Endothelial cell of umbilical vein (primary cell): ENCODE measurements at regions not wholly inside any gene's neighbourhood (a gene's known extent, or its start where the extent isn't known, plus 50 kb on each side); places are given as distances from the start of the nearest gene placed in this dataset.

Experiments used
- BruUV-seq: library from RNA; stranded (reverse); fragments of 400-500 nt; replicated peaks from 2 replicates; lab custom pipeline; 2021; lab: Mats Ljungman, UMichigan
- CTCF ChIA-PET: fragments of 300-600, 350-600 bp; sonication (Branson Sonifier 250); formaldehyde crosslinking; loops from one replicate; lab custom pipeline; 2021; ENCODE audit warnings: antibody characterized with exemption, inconsistent platforms; lab: Charles Lee
- POLR2A ChIA-PET: fragments of 300-600, 350-600 bp; sonication (Branson Sonifier 250); formaldehyde crosslinking; loops from one replicate; lab custom pipeline; 2021; ENCODE audit warnings: antibody characterized with exemption, inconsistent platforms; lab: Charles Lee
- DNase-seq: peaks from one replicate; pipeline ENCODE4 v3.0.0-alpha.2; 2011; ENCODE audit warnings: low read depth, low spot score
- FAIRE-seq: peaks from 2 replicates; lab custom pipeline; 2011; peaks lifted over from hg19 to GRCh38; lab: Jason Lieb, UNC
- H2AFZ ChIP-seq: 2 replicates; pipeline ENCODE4 v1.6.0; 2012; ENCODE audit warnings: low read depth, low read length, control low read depth, inconsistent platforms
- H3K27ac ChIP-seq: 2 replicates; pipeline ENCODE4 v1.5.1; 2011; ENCODE audit warnings: low read depth, mild to moderate bottlenecking, control low read depth, low read length, moderate library complexity; ENCODE audit not compliant: insufficient read depth
- H3K27me3 ChIP-seq, 2 experiments: 2 replicates each; pipeline versions ENCODE4 v1.6.0 to v1.6.1; 2011; ENCODE audit warnings: low read length in 2 of 2, mixed read lengths in 1 of 2; ENCODE audit not compliant: control insufficient read depth in 2 of 2, insufficient read depth in 2 of 2
- H3K36me3 ChIP-seq, 2 experiments: 2 replicates in 1 of 2; 3 replicates in 1 of 2; pipeline ENCODE4 v1.5.1; 2011; ENCODE audit warnings: low read length in 2 of 2, mild to moderate bottlenecking in 1 of 2, moderate library complexity in 1 of 2; ENCODE audit not compliant: control insufficient read depth in 2 of 2, insufficient read depth in 2 of 2; ENCODE audit errors: extremely low read depth in 1 of 2
- H3K4me1 ChIP-seq: 3 replicates; pipeline ENCODE4 v1.5.1; 2011; ENCODE audit warnings: mild to moderate bottlenecking, low read length; ENCODE audit not compliant: control insufficient read depth, insufficient read depth; ENCODE audit errors: extremely low read depth
- H3K4me2 ChIP-seq: 2 replicates; pipeline ENCODE4 v1.6.1; 2011; ENCODE audit warnings: low read length, control low read depth, mixed read lengths; ENCODE audit not compliant: insufficient read depth
- H3K4me3 ChIP-seq, 3 experiments: fragments of 200-600 bp in 1 of 3; sonication (generic), shearing (Covaris generic) in 1 of 3; replicated peaks in 1 of 3; 2 replicates each; pipeline ENCODE4 v1.5.1; 2011 to 2016; ENCODE audit warnings: control low read depth in 3 of 3, low read length in 3 of 3, mild to moderate bottlenecking in 2 of 3, inconsistent platforms in 1 of 3, low read depth in 1 of 3, moderate library complexity in 1 of 3; ENCODE audit not compliant: insufficient read depth in 1 of 3
- H3K79me2 ChIP-seq: 2 replicates; pipeline ENCODE4 v1.6.0; 2012; ENCODE audit warnings: low read length, inconsistent platforms; ENCODE audit not compliant: control insufficient read depth, insufficient read depth
- H3K9ac ChIP-seq: replicated peaks from 2 replicates; pipeline ENCODE3; 2011; ENCODE audit warnings: low read length, control low read depth; ENCODE audit not compliant: insufficient read depth; ENCODE audit errors: extremely low read depth
- H3K9me1 ChIP-seq: replicated peaks from 3 replicates; pipeline ENCODE4 v1.6.0; 2011; ENCODE audit warnings: mild to moderate bottlenecking, low read length; ENCODE audit not compliant: control insufficient read depth, insufficient read depth; ENCODE audit errors: extremely low read depth
- H3K9me3 ChIP-seq: replicated peaks from 2 replicates; pipeline ENCODE4 v1.5.1; 2012; ENCODE audit warnings: low read length, inconsistent platforms; ENCODE audit not compliant: control insufficient read depth, insufficient read depth
- H4K20me1 ChIP-seq: replicated peaks from 2 replicates; pipeline ENCODE3; 2011; ENCODE audit warnings: mild to moderate bottlenecking, low read length; ENCODE audit not compliant: control insufficient read depth, insufficient read depth; ENCODE audit errors: extremely low read depth
- CTCF ChIP-seq, 2 donors: IDR thresholded peaks; 1 replicate in 1 of 2; 2 replicates in 1 of 2; pipeline ENCODE4 v1.5.1; 2011; ENCODE audit warnings: low read length in 2 of 2, mild to moderate bottlenecking in 2 of 2, moderate library complexity in 2 of 2, control low read depth in 1 of 2, inconsistent platforms in 1 of 2, low read depth in 1 of 2; ENCODE audit not compliant: insufficient read depth in 1 of 2; ENCODE audit errors: extremely low read depth in 1 of 2
- FOS ChIP-seq: IDR thresholded peaks from 2 replicates; pipeline ENCODE4 v1.6.1; 2011; ENCODE audit warnings: mild to moderate bottlenecking, low read length, moderate library complexity, borderline replicate concordance; ENCODE audit not compliant: insufficient read depth
- GATA2 ChIP-seq: IDR thresholded peaks from 2 replicates; pipeline ENCODE4 v1.7.0; 2011; ENCODE audit warnings: low read depth, mild to moderate bottlenecking, moderate library complexity, mixed read lengths, low read length; ENCODE audit not compliant: insufficient read length, insufficient read depth
- JUN ChIP-seq: IDR thresholded peaks from 2 replicates; pipeline ENCODE4 v1.6.1; 2011; ENCODE audit warnings: borderline replicate concordance, low read depth; ENCODE audit not compliant: insufficient read length, insufficient read depth
- MAX ChIP-seq: IDR thresholded peaks from 2 replicates; pipeline ENCODE4 v1.6.1; 2011; ENCODE audit not compliant: insufficient read depth, insufficient read length
- POLR2AphosphoS5 ChIP-seq: IDR thresholded peaks from 2 replicates; pipeline ENCODE4 v1.6.1; 2012; ENCODE audit warnings: low read depth, mild to moderate bottlenecking, control low read depth, low read length, moderate library complexity; ENCODE audit not compliant: insufficient read depth
- dilution Hi-C: fragments of 300-500 bp; cut with MboI; formaldehyde crosslinking; loops from one replicate; pipeline ENCODE4 v1.15.0; 2019; ENCODE audit warnings: low sequenced_read_pairs; ENCODE audit not compliant: extremely low pct_ligation_motif_present
- intact Hi-C: fragments of 100-400 bp; cut with micrococcal nuclease; formaldehyde crosslinking; loops from one replicate; pipeline ENCODE4 v1.10.0; 2022

- Histone ChIP-seq H3K9ac (no peak overlapping the region), H3K79me2 (no peaks in the 10 kb centered on the region), H2AFZ (no peak overlapping the region), H3K9me1 (no peaks in the 10 kb centered on the region), H3K9me3 (no peaks in the 10 kb centered on the region), H3K4me1 (no peaks in the 10 kb centered on the region), H3K4me2 (no peak overlapping the region), H4K20me1 (no peaks in the 10 kb centered on the region), H3K36me3 (no peaks in the 10 kb centered on the region), H3K27ac (no peak overlapping the region), H3K4me3 (no peak overlapping the region), H3K27me3 (no peaks in the 10 kb centered on the region)
- FAIRE-seq (no peak), DNase-seq (no peak)
- POLR2A ChIA-PET: no interaction called here
- dilution Hi-C loops: no loop called here
- no TSS peak for BruUV-seq
- CTCF ChIA-PET: no interaction called here
- TF ChIP-seq CTCF (IDR thresholded peaks at IDR 0.05; ENCODE audit: extremely low read depth in 1 of 2, insufficient read depth in 1 of 2, low read depth in 1 of 2, low read length in 2 of 2) (no peak), MAX (no peak), POLR2AphosphoS5 (no peak), FOS (no peak), JUN (no peak)
- intact Hi-C loops: no loop called here
Measured at GRCh38 chr20:48186915-48187314, 401.6 kb upstream of the SULF2 start.

GRCh38 chr20:48186447-48186846 is 401.2 kb upstream of the SULF2 start:
- TF ChIP-seq MAX (no peak), GATA2 (no peak), JUN (no peak), POLR2AphosphoS5 (no peak), FOS (no peak), CTCF (IDR thresholded peaks at IDR 0.05; ENCODE audit: extremely low read depth in 1 of 2, insufficient read depth in 1 of 2, low read depth in 1 of 2, low read length in 2 of 2) (no peak)
- Histone ChIP-seq H3K4me2 (no peak overlapping the region), H3K27ac (no peak overlapping the region), H3K9ac (no peak overlapping the region), H3K79me2 (no peaks in the 10 kb centered on the region), H3K9me3 (no peaks in the 10 kb centered on the region), H3K4me3 (no peak overlapping the region), H3K27me3 (no peaks in the 10 kb centered on the region), H2AFZ (no peak overlapping the region), H4K20me1 (no peaks in the 10 kb centered on the region), H3K36me3 (no peaks in the 10 kb centered on the region), H3K4me1 (no peaks in the 10 kb centered on the region), H3K9me1 (no peaks in the 10 kb centered on the region)
- FAIRE-seq: no peak
- intact Hi-C loops: no loop called here
- BruUV-seq: no TSS peak
- ChIA-PET CTCF (no interaction called here), POLR2A (no interaction called here)
- dilution Hi-C loops: no loop called here
- no peak for DNase-seq
